Spleen (tissue), 11 donors: ENCODE measurements at regions not wholly inside any gene's neighbourhood (a gene's known extent, or its start where the extent isn't known, plus 50 kb on each side); places are given as distances from the start of the nearest gene placed in this dataset.

Source experiments
- DNase-seq: peaks from one replicate; pipeline ENCODE4 v3.0.0-alpha.2; 2020
- H3K27ac ChIP-seq, 8 donors: fragments of 200-600 bp; sonication (generic) in 7 of 8; 1 replicate in 4 of 8; 2 replicates in 4 of 8; pipeline versions ENCODE4 v1.5.0 to v1.8.0; 2016 to 2021; ENCODE audit warnings: inconsistent platforms in 4 of 8, mild to moderate bottlenecking in 4 of 8, moderate library complexity in 1 of 8
- H3K27me3 ChIP-seq, 7 donors: fragments of 200-600 bp; sonication (generic) in 6 of 7; replicated peaks in 1 of 7; 1 replicate in 4 of 7; 2 replicates in 3 of 7; pipeline versions ENCODE4 v1.5.0 to v1.8.0; 2016 to 2021; ENCODE audit warnings: inconsistent platforms in 3 of 7, mild to moderate bottlenecking in 1 of 7
- H3K36me3 ChIP-seq, 6 donors: fragments of 200-600 bp; sonication (generic) in 5 of 6; 1 replicate in 4 of 6; 2 replicates in 2 of 6; pipeline versions ENCODE4 v1.5.0 to v1.8.0; 2016 to 2021; ENCODE audit warnings: inconsistent platforms in 2 of 6
- H3K4me1 ChIP-seq, 6 donors: fragments of 200-600 bp; sonication (generic) in 5 of 6; 1 replicate in 3 of 6; 2 replicates in 3 of 6; pipeline versions ENCODE4 v1.5.0 to v1.8.0; 2016 to 2021; ENCODE audit warnings: inconsistent platforms in 3 of 6
- H3K4me3 ChIP-seq, 8 donors: fragments of 200-600 bp; sonication (generic) in 7 of 8; 1 replicate in 4 of 8; 2 replicates in 4 of 8; pipeline versions ENCODE4 v1.5.0 to v1.8.0; 2016 to 2021; ENCODE audit warnings: inconsistent platforms in 4 of 8, mild to moderate bottlenecking in 4 of 8, moderate library complexity in 2 of 8
- H3K9me3 ChIP-seq, 8 donors: fragments of 200-600 bp; sonication (generic) in 7 of 8; 1 replicate in 4 of 8; 2 replicates in 4 of 8; pipeline versions ENCODE4 v1.5.0 to v1.8.0; 2016 to 2021; ENCODE audit warnings: inconsistent platforms in 4 of 8
- POLR2A ChIP-seq, 3 donors: fragments of 450-650 bp; IDR thresholded peaks; one replicate each; pipeline ENCODE4 v1.5.1; 2017; ENCODE audit warnings: antibody characterized with exemption in 3 of 3, mild to moderate bottlenecking in 1 of 3
- POLR2AphosphoS5 ChIP-seq, 3 donors: sonication (generic); formaldehyde crosslinking; IDR thresholded peaks; one replicate each; pipeline ENCODE4 v1.5.1; 2017; ENCODE audit warnings: antibody characterized with exemption in 3 of 3
- WGBS, 5 donors: extraction: QIAGEN DNeasy Blood & Tissue Kit in 3 of 5; methylation state at CpG; one replicate each; pipeline versions ENCODE4 v1.1.5 to v1.1.7; 2013 to 2018; 5-methylcytosine and 5-hydroxymethylcytosine counted together
- intact Hi-C: fragments of 100-400 bp; cut with DNase I; formaldehyde crosslinking; loops from one replicate; pipeline ENCODE4 v1.15.0; 2023; ENCODE audit warnings: low total_unique reads
- TF ChIP-seq, protein P1 (sequence below), 11 experiments: fragments of 200-600 bp in 7 of 11; fragments of 450-650 bp in 4 of 11; sonication (generic) in 4 of 11; IDR thresholded peaks in 8 of 11; conservative IDR thresholded peaks in 3 of 11; 1 replicate in 7 of 11; 2 replicates in 4 of 11; pipeline versions ENCODE4 v1.4.0 to v1.8.0; 2016 to 2021; ENCODE audit warnings: antibody characterized with exemption in 11 of 11, inconsistent platforms in 4 of 11, mild to moderate bottlenecking in 1 of 11
- donor health status: healthy with polysubstance abuse.
- donor health status: DM: no; HTN: no; CAD: no; lungs with moderate emphysema.
- donor health status: DM: no; HTN: no; CAD: no.
- donor health status: Bipolar disorder and iron deficiency.
- donor health status: healthy.
- donor health status: DM: no; HTN: no; CAD: no.
- donor health status: DM: yes; HTN: yes; CAD: no.

DNA sequence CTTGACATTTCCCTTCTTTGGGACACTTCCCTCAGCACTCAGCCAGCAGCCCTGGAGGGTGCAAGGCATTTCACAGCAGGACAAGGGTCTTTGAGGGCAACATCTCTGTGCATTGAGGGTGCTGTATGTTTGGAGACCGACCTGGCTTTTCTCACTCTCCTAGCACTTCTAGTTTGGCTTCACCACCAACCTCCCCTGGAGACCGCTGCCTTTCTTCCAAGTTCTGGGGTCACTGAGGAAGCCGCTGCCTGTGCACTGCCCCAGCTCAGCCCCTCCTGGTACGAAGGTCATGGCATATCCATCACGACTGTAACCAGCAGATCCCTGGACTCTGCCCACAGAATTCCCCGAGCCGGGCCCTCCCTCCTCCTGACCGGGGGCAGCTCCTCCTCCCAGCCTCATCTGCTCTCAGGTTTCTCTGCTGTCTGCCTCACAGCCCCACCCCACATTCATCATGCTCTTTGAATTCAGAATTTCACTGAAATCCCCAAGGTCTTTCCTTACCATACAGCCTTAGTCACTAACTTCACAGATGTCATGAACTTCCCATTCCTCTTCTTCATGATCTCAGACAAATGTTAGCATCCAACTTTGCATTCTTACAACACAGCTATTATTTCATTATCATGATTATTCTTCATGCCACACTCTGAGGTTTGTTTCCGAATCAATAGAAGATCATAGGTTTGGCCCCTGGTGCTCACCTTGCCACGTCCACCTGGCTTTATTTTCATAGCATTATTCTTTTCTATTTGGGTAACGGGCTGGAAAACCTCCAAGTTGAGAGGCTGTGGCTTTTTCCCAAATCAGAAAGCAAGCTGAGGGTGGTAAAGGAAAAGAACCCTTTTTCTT lies 113.0 kb upstream of the COPS8 start:
- intact Hi-C loops = no loop called here
- H3K4me3 ChIP-seq = no peak overlapping the region
- peaks cover 0 to 84% (median 44%) of the 10 kb centered on the region in 6 donors for H3K4me1 ChIP-seq
- H3K36me3 ChIP-seq = no peaks in the 10 kb centered on the region
- H3K9me3 ChIP-seq = no peaks in the 10 kb centered on the region
- H3K27ac ChIP-seq = peak overlapping the region in 5 of 8 donors; percentile 10 to 92 (median 86)
- TF ChIP-seq, protein P1, sequence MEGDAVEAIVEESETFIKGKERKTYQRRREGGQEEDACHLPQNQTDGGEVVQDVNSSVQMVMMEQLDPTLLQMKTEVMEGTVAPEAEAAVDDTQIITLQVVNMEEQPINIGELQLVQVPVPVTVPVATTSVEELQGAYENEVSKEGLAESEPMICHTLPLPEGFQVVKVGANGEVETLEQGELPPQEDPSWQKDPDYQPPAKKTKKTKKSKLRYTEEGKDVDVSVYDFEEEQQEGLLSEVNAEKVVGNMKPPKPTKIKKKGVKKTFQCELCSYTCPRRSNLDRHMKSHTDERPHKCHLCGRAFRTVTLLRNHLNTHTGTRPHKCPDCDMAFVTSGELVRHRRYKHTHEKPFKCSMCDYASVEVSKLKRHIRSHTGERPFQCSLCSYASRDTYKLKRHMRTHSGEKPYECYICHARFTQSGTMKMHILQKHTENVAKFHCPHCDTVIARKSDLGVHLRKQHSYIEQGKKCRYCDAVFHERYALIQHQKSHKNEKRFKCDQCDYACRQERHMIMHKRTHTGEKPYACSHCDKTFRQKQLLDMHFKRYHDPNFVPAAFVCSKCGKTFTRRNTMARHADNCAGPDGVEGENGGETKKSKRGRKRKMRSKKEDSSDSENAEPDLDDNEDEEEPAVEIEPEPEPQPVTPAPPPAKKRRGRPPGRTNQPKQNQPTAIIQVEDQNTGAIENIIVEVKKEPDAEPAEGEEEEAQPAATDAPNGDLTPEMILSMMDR (IDR thresholded peaks at IDR 0.05 in 8 of 11, conservative IDR thresholded peaks at IDR 0.05 in 3 of 11) = no peak
- TF ChIP-seq POLR2AphosphoS5 (IDR thresholded peaks at IDR 0.05) (no peak), POLR2A (IDR thresholded peaks at IDR 0.05) (no peak)
- DNase-seq = peak; percentile 70
- no peaks in the 10 kb centered on the region for H3K27me3 ChIP-seq
- 71 to 82% (median 78%) methylated on average over 11 of the region's 11 CpGs for WGBS, 5 donors

DNA sequence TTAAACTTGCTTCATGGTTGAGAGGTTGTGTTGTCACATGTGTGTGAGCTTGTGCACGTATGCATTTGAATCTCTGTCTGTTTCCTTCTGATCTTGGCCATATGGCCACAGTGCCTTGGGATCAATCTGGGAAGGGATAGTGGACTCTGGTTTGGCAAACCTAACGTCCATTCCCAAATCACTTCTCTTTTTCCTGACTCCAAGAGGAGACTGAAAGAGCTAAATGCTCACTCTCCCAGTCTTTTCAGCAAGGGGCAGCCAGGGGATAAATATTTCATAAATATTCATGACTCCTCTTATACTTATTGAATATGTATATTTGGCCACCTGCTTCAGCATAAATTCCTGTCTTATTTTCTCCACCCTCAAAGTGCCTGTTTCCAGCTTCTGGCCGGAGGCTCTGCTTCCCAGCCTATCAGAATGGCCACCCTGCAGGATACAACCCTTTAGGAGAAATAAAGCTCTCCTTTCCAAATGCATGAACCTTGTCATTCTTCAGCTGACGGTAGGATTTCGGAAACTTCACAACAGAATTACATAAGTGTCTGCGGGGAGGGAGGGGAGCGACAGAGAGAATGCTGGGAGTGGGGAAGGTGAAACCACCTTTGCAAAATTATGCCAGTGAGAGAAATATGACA lies 112.2 kb upstream of the COPS8 start:
- H3K9me3 ChIP-seq = no peaks in the 10 kb centered on the region
- 74 to 86% (median 76%) methylated on average over 7 of the region's 7 CpGs for WGBS, 5 donors
- H3K36me3 ChIP-seq = no peaks in the 10 kb centered on the region
- intact Hi-C loops = no loop called here
- H3K27me3 ChIP-seq = no peaks in the 10 kb centered on the region
- TF ChIP-seq POLR2A (IDR thresholded peaks at IDR 0.05) (no peak), POLR2AphosphoS5 (IDR thresholded peaks at IDR 0.05) (no peak)
- TF ChIP-seq, protein P1 (IDR thresholded peaks at IDR 0.05 in 8 of 11, conservative IDR thresholded peaks at IDR 0.05 in 3 of 11) = no peak
- DNase-seq = no peak
- H3K4me3 ChIP-seq = no peak overlapping the region
- peak overlapping the region in 4 of 8 donors; percentile 45 to 92 (median 88) for H3K27ac ChIP-seq
- H3K4me1 ChIP-seq = peaks cover 0 to 77% (median 39%) of the 10 kb centered on the region in 6 donors

DNA sequence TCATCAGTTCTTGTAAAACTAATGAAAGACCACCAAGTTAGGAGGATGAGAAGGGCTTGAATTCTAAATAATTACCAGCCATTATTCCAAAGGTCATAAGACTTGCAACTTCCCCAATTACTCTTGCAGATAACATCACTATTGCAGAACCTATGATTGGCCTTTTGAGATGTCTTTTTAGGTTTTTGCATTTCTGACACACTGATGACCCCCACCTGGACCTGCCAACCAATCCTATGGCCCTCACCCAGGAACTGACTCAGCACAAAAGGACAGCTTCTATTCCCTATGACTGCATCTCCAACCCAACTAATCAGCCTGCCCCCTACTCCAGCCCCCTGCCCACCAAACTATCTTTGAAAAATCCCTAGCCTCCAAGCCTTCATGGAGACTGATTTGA lies 111.5 kb upstream of the COPS8 start:
- peak overlapping the region in 4 of 8 donors; percentile 45 to 92 (median 88) for H3K27ac ChIP-seq
- TF ChIP-seq, protein P1 (IDR thresholded peaks at IDR 0.05 in 8 of 11, conservative IDR thresholded peaks at IDR 0.05 in 3 of 11) = no peak
- no peak for TF ChIP-seq POLR2AphosphoS5 (IDR thresholded peaks at IDR 0.05)
- no peak for TF ChIP-seq POLR2A (IDR thresholded peaks at IDR 0.05)
- DNase-seq = peak; percentile 25
- peaks cover 0 to 70% (median 34%) of the 10 kb centered on the region in 6 donors for H3K4me1 ChIP-seq
- no peaks in the 10 kb centered on the region for H3K27me3 ChIP-seq
- H3K9me3 ChIP-seq = no peaks in the 10 kb centered on the region
- no peaks in the 10 kb centered on the region for H3K36me3 ChIP-seq
- H3K4me3 ChIP-seq = no peak overlapping the region
- intact Hi-C loops = no loop called here

DNA sequence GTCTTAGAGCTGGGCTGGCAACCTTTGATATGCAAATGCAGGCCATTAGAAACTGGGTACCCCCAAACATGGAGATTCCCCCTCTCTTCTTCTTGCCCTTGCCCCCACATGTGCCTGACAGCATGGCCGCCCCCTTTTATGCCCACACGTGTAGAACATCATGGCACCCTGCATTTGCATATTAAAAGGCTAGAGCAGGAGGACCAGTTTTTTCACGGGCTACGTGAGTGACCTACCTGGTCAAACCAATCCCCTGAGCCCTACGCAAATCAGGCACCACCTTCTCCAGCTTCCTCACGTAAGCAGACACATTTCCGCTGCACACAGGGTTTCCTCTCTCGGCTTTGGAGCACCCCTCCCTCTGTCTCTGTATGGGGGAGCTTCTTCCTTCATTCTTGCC lies 110.9 kb upstream of the COPS8 start:
- intact Hi-C loops = no loop called here
- Histone ChIP-seq H3K36me3 (no peaks in the 10 kb centered on the region), H3K4me1 (peaks cover 0 to 65% (median 31%) of the 10 kb centered on the region in 6 donors), H3K27ac (peak overlapping the region in 5 of 8 donors; percentile 63 to 92 (median 86)), H3K9me3 (no peaks in the 10 kb centered on the region), H3K27me3 (no peaks in the 10 kb centered on the region), H3K4me3 (no peak overlapping the region)
- DNase-seq = peak; percentile 34
- 63 to 96% (median 84%) methylated on average over 8 of the region's 8 CpGs for WGBS, 5 donors
- TF ChIP-seq POLR2AphosphoS5 (IDR thresholded peaks at IDR 0.05) (no peak), POLR2A (IDR thresholded peaks at IDR 0.05) (no peak)
- TF ChIP-seq, protein P1 (IDR thresholded peaks at IDR 0.05 in 8 of 11, conservative IDR thresholded peaks at IDR 0.05 in 3 of 11) = no peak
